Endothelial cell of umbilical vein (primary cell): ENCODE measurements at regions not wholly inside any gene's neighbourhood (a gene's known extent, or its start where the extent isn't known, plus 50 kb on each side); places are given as distances from the start of the nearest gene placed in this dataset.

Source experiments
- BruUV-seq: library from RNA; stranded (reverse); fragments of 400-500 nt; replicated peaks from 2 replicates; lab custom pipeline; 2021; lab: Mats Ljungman, UMichigan
- CTCF ChIA-PET: fragments of 300-600, 350-600 bp; sonication (Branson Sonifier 250); formaldehyde crosslinking; loops from one replicate; lab custom pipeline; 2021; ENCODE audit warnings: antibody characterized with exemption, inconsistent platforms; lab: Charles Lee
- POLR2A ChIA-PET: fragments of 300-600, 350-600 bp; sonication (Branson Sonifier 250); formaldehyde crosslinking; loops from one replicate; lab custom pipeline; 2021; ENCODE audit warnings: antibody characterized with exemption, inconsistent platforms; lab: Charles Lee
- DNase-seq: peaks from one replicate; pipeline ENCODE4 v3.0.0-alpha.2; 2011; ENCODE audit warnings: low read depth, low spot score
- FAIRE-seq: peaks from 2 replicates; lab custom pipeline; 2011; peaks lifted over from hg19 to GRCh38; lab: Jason Lieb, UNC
- H2AFZ ChIP-seq: 2 replicates; pipeline ENCODE4 v1.6.0; 2012; ENCODE audit warnings: low read depth, low read length, control low read depth, inconsistent platforms
- H3K27ac ChIP-seq: 2 replicates; pipeline ENCODE4 v1.5.1; 2011; ENCODE audit warnings: low read depth, mild to moderate bottlenecking, control low read depth, low read length, moderate library complexity; ENCODE audit not compliant: insufficient read depth
- H3K27me3 ChIP-seq, 2 experiments: 2 replicates each; pipeline versions ENCODE4 v1.6.0 to v1.6.1; 2011; ENCODE audit warnings: low read length in 2 of 2, mixed read lengths in 1 of 2; ENCODE audit not compliant: control insufficient read depth in 2 of 2, insufficient read depth in 2 of 2
- H3K36me3 ChIP-seq, 2 experiments: 2 replicates in 1 of 2; 3 replicates in 1 of 2; pipeline ENCODE4 v1.5.1; 2011; ENCODE audit warnings: low read length in 2 of 2, mild to moderate bottlenecking in 1 of 2, moderate library complexity in 1 of 2; ENCODE audit not compliant: control insufficient read depth in 2 of 2, insufficient read depth in 2 of 2; ENCODE audit errors: extremely low read depth in 1 of 2
- H3K4me1 ChIP-seq: 3 replicates; pipeline ENCODE4 v1.5.1; 2011; ENCODE audit warnings: mild to moderate bottlenecking, low read length; ENCODE audit not compliant: control insufficient read depth, insufficient read depth; ENCODE audit errors: extremely low read depth
- H3K4me2 ChIP-seq: 2 replicates; pipeline ENCODE4 v1.6.1; 2011; ENCODE audit warnings: low read length, control low read depth, mixed read lengths; ENCODE audit not compliant: insufficient read depth
- H3K4me3 ChIP-seq, 3 experiments: fragments of 200-600 bp in 1 of 3; sonication (generic), shearing (Covaris generic) in 1 of 3; replicated peaks in 1 of 3; 2 replicates each; pipeline ENCODE4 v1.5.1; 2011 to 2016; ENCODE audit warnings: control low read depth in 3 of 3, low read length in 3 of 3, mild to moderate bottlenecking in 2 of 3, inconsistent platforms in 1 of 3, low read depth in 1 of 3, moderate library complexity in 1 of 3; ENCODE audit not compliant: insufficient read depth in 1 of 3
- H3K79me2 ChIP-seq: 2 replicates; pipeline ENCODE4 v1.6.0; 2012; ENCODE audit warnings: low read length, inconsistent platforms; ENCODE audit not compliant: control insufficient read depth, insufficient read depth
- H3K9ac ChIP-seq: replicated peaks from 2 replicates; pipeline ENCODE3; 2011; ENCODE audit warnings: low read length, control low read depth; ENCODE audit not compliant: insufficient read depth; ENCODE audit errors: extremely low read depth
- H3K9me1 ChIP-seq: replicated peaks from 3 replicates; pipeline ENCODE4 v1.6.0; 2011; ENCODE audit warnings: mild to moderate bottlenecking, low read length; ENCODE audit not compliant: control insufficient read depth, insufficient read depth; ENCODE audit errors: extremely low read depth
- H3K9me3 ChIP-seq: replicated peaks from 2 replicates; pipeline ENCODE4 v1.5.1; 2012; ENCODE audit warnings: low read length, inconsistent platforms; ENCODE audit not compliant: control insufficient read depth, insufficient read depth
- H4K20me1 ChIP-seq: replicated peaks from 2 replicates; pipeline ENCODE3; 2011; ENCODE audit warnings: mild to moderate bottlenecking, low read length; ENCODE audit not compliant: control insufficient read depth, insufficient read depth; ENCODE audit errors: extremely low read depth
- EZH2 ChIP-seq: IDR thresholded peaks from 2 replicates; pipeline ENCODE4 v1.6.1; 2012; ENCODE audit warnings: borderline replicate concordance, low read depth, mild to moderate bottlenecking, moderate library complexity, low read length, inconsistent platforms; ENCODE audit not compliant: severe bottlenecking
- FOS ChIP-seq: IDR thresholded peaks from 2 replicates; pipeline ENCODE4 v1.6.1; 2011; ENCODE audit warnings: mild to moderate bottlenecking, low read length, moderate library complexity, borderline replicate concordance; ENCODE audit not compliant: insufficient read depth
- GATA2 ChIP-seq: IDR thresholded peaks from 2 replicates; pipeline ENCODE4 v1.7.0; 2011; ENCODE audit warnings: low read depth, mild to moderate bottlenecking, moderate library complexity, mixed read lengths, low read length; ENCODE audit not compliant: insufficient read length, insufficient read depth
- JUN ChIP-seq: IDR thresholded peaks from 2 replicates; pipeline ENCODE4 v1.6.1; 2011; ENCODE audit warnings: borderline replicate concordance, low read depth; ENCODE audit not compliant: insufficient read length, insufficient read depth
- MYC ChIP-seq: IDR thresholded peaks from one replicate; pipeline ENCODE4 v1.6.1; 2011; ENCODE audit warnings: mild to moderate bottlenecking, low read depth, low read length
- POLR2A ChIP-seq: IDR thresholded peaks from 2 replicates; pipeline ENCODE4 v1.6.1; 2012; ENCODE audit warnings: low read depth, mild to moderate bottlenecking, control low read depth, low read length
- POLR2AphosphoS5 ChIP-seq: IDR thresholded peaks from 2 replicates; pipeline ENCODE4 v1.6.1; 2012; ENCODE audit warnings: low read depth, mild to moderate bottlenecking, control low read depth, low read length, moderate library complexity; ENCODE audit not compliant: insufficient read depth
- dilution Hi-C: fragments of 300-500 bp; cut with MboI; formaldehyde crosslinking; loops from one replicate; pipeline ENCODE4 v1.15.0; 2019; ENCODE audit warnings: low sequenced_read_pairs; ENCODE audit not compliant: extremely low pct_ligation_motif_present
- intact Hi-C: fragments of 100-400 bp; cut with micrococcal nuclease; formaldehyde crosslinking; loops from one replicate; pipeline ENCODE4 v1.10.0; 2022
- TF ChIP-seq, protein P1 (sequence below): IDR thresholded peaks from 2 replicates; pipeline ENCODE4 v1.6.1; 2011; ENCODE audit not compliant: insufficient read depth, insufficient read length
- TF ChIP-seq, protein P2 (sequence below), 2 donors: IDR thresholded peaks; 1 replicate in 1 of 2; 2 replicates in 1 of 2; pipeline ENCODE4 v1.5.1; 2011; ENCODE audit warnings: low read length in 2 of 2, mild to moderate bottlenecking in 2 of 2, moderate library complexity in 2 of 2, control low read depth in 1 of 2, inconsistent platforms in 1 of 2, low read depth in 1 of 2; ENCODE audit not compliant: insufficient read depth in 1 of 2; ENCODE audit errors: extremely low read depth in 1 of 2

DNA sequence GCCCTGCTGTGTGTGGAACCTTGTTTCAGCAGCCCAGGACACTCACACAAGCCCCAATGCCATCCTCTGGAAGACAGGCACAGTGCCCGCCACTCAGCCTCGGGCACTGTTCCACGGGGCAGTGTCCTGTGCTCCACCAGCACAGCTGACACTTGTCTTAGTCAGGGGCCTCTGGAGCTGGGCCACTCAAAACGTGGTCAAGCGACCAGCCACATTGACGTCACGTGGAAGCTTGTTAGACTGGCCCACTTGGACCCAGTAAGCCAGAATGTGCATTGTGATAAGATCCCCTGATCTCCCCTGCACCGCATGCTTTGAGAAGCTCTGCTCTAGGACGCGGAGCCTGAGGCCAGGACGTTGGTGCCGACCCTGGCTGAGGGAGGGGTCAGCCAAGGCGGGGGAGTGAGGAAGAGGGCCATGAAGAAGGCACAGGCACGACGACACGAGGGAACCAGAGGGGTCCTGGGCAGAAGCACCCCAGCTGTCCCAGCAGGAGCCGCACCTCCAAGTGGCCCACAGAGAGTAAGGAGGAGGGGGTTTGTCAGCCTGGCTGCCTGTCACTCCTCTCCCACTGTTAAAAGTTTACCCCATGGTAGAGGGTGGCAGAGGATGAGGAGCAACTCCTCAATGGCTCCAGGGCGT, 64.6 kb downstream of the LINC01488 start:
- DNase-seq (no peak), FAIRE-seq (no peak)
- Histone ChIP-seq H3K9ac (no peak overlapping the region), H3K27ac (no peak overlapping the region), H3K9me3 (no peaks in the 10 kb centered on the region), H3K4me3 (no peak overlapping the region), H3K9me1 (no peaks in the 10 kb centered on the region), H3K4me2 (no peak overlapping the region), H2AFZ (no peak overlapping the region), H3K36me3 (no peaks in the 10 kb centered on the region), H3K79me2 (no peaks in the 10 kb centered on the region), H3K27me3 (peaks cover 5 to 7% of the 10 kb centered on the region in 2 experiments), H3K4me1 (no peaks in the 10 kb centered on the region), H4K20me1 (no peaks in the 10 kb centered on the region)
- dilution Hi-C loops (no loop called here), intact Hi-C loops (no loop called here)
- TF ChIP-seq GATA2: no peak
- no TSS peak for BruUV-seq
- ChIA-PET POLR2A (no interaction called here), CTCF (no interaction called here)

DNA sequence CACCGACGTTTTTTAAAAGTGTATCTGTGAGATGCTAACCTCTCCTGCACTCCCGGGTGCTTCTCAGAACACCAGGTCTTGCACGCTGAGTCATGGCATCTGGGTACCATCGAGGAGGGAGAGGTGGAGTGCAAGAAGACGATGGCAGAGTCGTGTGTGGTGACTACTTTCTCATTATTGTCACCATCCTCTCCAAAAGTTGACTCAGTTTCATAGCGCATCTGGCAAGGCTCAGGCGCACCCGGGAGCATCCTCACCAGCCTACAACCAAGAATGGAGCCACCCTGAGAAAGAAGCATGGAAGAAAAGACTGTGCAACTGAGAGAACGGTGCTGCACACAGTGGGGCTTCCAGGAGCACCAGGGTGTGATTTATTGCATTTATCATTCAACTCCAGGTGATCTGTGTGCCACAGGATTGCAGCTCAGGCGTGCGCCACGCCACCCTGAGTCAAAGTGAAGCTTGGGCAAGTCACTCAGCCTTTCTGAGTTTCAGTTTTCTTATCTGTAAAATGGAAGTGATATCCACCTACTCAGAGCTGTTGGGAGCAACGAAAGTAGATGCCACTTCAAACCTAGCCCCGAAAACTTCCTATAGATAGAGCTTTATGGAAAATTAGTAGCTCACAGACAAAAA, 65.4 kb downstream of the LINC01488 start:
- dilution Hi-C loops (no loop called here), intact Hi-C loops (no loop called here)
- ChIA-PET POLR2A (no interaction called here), CTCF (interaction anchor here (1.1 kb wide), 1 partner anchor 73 kb away, joined by 3 read pairs; no protein-coding TSS in a partner anchor)
- no peak for TF ChIP-seq FOS
- TF ChIP-seq POLR2AphosphoS5: no peak
- TF ChIP-seq MYC: no peak
- TF ChIP-seq, protein P1, sequence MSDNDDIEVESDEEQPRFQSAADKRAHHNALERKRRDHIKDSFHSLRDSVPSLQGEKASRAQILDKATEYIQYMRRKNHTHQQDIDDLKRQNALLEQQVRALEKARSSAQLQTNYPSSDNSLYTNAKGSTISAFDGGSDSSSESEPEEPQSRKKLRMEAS: no peak
- no peak for TF ChIP-seq POLR2A
- no peak for TF ChIP-seq EZH2
- TF ChIP-seq, protein P2, sequence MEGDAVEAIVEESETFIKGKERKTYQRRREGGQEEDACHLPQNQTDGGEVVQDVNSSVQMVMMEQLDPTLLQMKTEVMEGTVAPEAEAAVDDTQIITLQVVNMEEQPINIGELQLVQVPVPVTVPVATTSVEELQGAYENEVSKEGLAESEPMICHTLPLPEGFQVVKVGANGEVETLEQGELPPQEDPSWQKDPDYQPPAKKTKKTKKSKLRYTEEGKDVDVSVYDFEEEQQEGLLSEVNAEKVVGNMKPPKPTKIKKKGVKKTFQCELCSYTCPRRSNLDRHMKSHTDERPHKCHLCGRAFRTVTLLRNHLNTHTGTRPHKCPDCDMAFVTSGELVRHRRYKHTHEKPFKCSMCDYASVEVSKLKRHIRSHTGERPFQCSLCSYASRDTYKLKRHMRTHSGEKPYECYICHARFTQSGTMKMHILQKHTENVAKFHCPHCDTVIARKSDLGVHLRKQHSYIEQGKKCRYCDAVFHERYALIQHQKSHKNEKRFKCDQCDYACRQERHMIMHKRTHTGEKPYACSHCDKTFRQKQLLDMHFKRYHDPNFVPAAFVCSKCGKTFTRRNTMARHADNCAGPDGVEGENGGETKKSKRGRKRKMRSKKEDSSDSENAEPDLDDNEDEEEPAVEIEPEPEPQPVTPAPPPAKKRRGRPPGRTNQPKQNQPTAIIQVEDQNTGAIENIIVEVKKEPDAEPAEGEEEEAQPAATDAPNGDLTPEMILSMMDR (IDR thresholded peaks at IDR 0.05; ENCODE audit: extremely low read depth in 1 of 2, insufficient read depth in 1 of 2, low read depth in 1 of 2, low read length in 2 of 2): no peak
- TF ChIP-seq GATA2: no peak
- no peak for TF ChIP-seq JUN
- Histone ChIP-seq H2AFZ (no peak overlapping the region), H3K27me3 (peaks cover 5 to 7% of the 10 kb centered on the region in 2 experiments), H3K4me1 (no peaks in the 10 kb centered on the region), H3K79me2 (no peaks in the 10 kb centered on the region), H3K4me2 (no peak overlapping the region), H3K9me3 (no peaks in the 10 kb centered on the region), H3K36me3 (no peaks in the 10 kb centered on the region), H3K27ac (no peak overlapping the region), H3K9me1 (no peaks in the 10 kb centered on the region), H3K9ac (no peak overlapping the region), H3K4me3 (no peak overlapping the region), H4K20me1 (no peaks in the 10 kb centered on the region)
- BruUV-seq: no TSS peak
- DNase-seq (no peak), FAIRE-seq (no peak)
